Activated CD4-positive, alpha-beta T cell treated with anti-CD3 and anti-CD28 coated beads, Interleukin-2, amount 10 ng/mL, durations not matched to agents 24 days and 14 days (primary cell): ENCODE measurements at regions not wholly inside any gene's neighbourhood (a gene's known extent, or its start where the extent isn't known, plus 50 kb on each side); places are given as distances from the start of the nearest gene placed in this dataset.

Experiments used
- DNase-seq: peaks from one replicate; pipeline ENCODE4 v3.0.0; 2022
- H3K27ac Mint-ChIP-seq: one replicate; pipeline ENCODE4 v1.8.0; 2022; ENCODE audit warnings: mild to moderate bottlenecking, mixed read lengths
- H3K27me3 Mint-ChIP-seq: one replicate; pipeline ENCODE4 v1.8.0; 2022; ENCODE audit warnings: mixed read lengths
- H3K36me3 Mint-ChIP-seq: one replicate; pipeline ENCODE4 v1.8.0; 2022; ENCODE audit warnings: low read depth, mild to moderate bottlenecking, mixed read lengths
- H3K4me1 Mint-ChIP-seq: one replicate; pipeline ENCODE4 v1.8.0; 2021; ENCODE audit warnings: mixed read lengths
- H3K4me3 Mint-ChIP-seq: one replicate; pipeline ENCODE4 v1.8.0; 2022; ENCODE audit warnings: mild to moderate bottlenecking, moderate library complexity, mixed read lengths
- H3K9me3 Mint-ChIP-seq: one replicate; pipeline ENCODE4 v1.8.0; 2021; ENCODE audit warnings: mixed read lengths
- intact Hi-C: fragments of 100-400 bp; cut with micrococcal nuclease; formaldehyde crosslinking; loops from one replicate; pipeline ENCODE4 v1.15.1; 2023

- Mint-ChIP-seq H3K27ac (no peak overlapping the region), H3K27me3 (peaks cover 7% of the 10 kb centered on the region), H3K4me1 (peaks cover 6% of the 10 kb centered on the region), H3K9me3 (peaks cover 5% of the 10 kb centered on the region), H3K36me3 (no peaks in the 10 kb centered on the region), H3K4me3 (no peak overlapping the region)
- intact Hi-C loops, result loop anchor here (10.0 kb wide), 1 partner anchor 236 kb away; no protein-coding TSS in a partner anchor
- DNase-seq, result no peak
Measured at GRCh38 chr3:9301091-9301490, 51.6 kb upstream of the SRGAP3 start.

- intact Hi-C loops, result loop anchor here (1.0 to 10.0 kb wide), 3 partner anchors 237 to 330 kb away; no protein-coding TSS in a partner anchor
- H3K4me1 Mint-ChIP-seq, result peaks cover 6% of the 10 kb centered on the region
- H3K9me3 Mint-ChIP-seq, result peaks cover 5% of the 10 kb centered on the region
- no peak overlapping the region for H3K27ac Mint-ChIP-seq
- H3K27me3 Mint-ChIP-seq, result peaks cover 8% of the 10 kb centered on the region
- no peak for DNase-seq
- no peak overlapping the region for H3K4me3 Mint-ChIP-seq
- H3K36me3 Mint-ChIP-seq, result no peaks in the 10 kb centered on the region
Measured at GRCh38 chr3:9301798-9302197, 52.4 kb upstream of the SRGAP3 start.

- no peak overlapping the region for H3K27ac Mint-ChIP-seq
- peaks cover 5% of the 10 kb centered on the region for H3K9me3 Mint-ChIP-seq
- H3K36me3 Mint-ChIP-seq, result no peaks in the 10 kb centered on the region
- peaks cover 6% of the 10 kb centered on the region for H3K4me1 Mint-ChIP-seq
- intact Hi-C loops, result loop anchor here (1.0 to 10.0 kb wide), 3 partner anchors 238 to 331 kb away; no protein-coding TSS in a partner anchor
- H3K27me3 Mint-ChIP-seq, result peaks cover 5% of the 10 kb centered on the region
- peak; percentile 93 for DNase-seq
- peak overlapping the region; percentile 36 for H3K4me3 Mint-ChIP-seq
Measured at GRCh38 chr3:9302425-9303181, 53.2 kb upstream of the SRGAP3 start.

- H3K27ac Mint-ChIP-seq, result no peak overlapping the region
- no peaks in the 10 kb centered on the region for H3K4me1 Mint-ChIP-seq
- H3K36me3 Mint-ChIP-seq, result no peaks in the 10 kb centered on the region
- peaks cover 6% of the 10 kb centered on the region for H3K27me3 Mint-ChIP-seq
- intact Hi-C loops, result loop anchor here (10.0 kb wide), 1 partner anchor 244 kb away; no protein-coding TSS in a partner anchor
- no peak for DNase-seq
- no peaks in the 10 kb centered on the region for H3K9me3 Mint-ChIP-seq
- no peak overlapping the region for H3K4me3 Mint-ChIP-seq
Measured at GRCh38 chr3:9308298-9308990, 54.4 kb upstream of the THUMPD3 start.

- Mint-ChIP-seq H3K36me3 (no peaks in the 10 kb centered on the region), H3K4me3 (no peak overlapping the region), H3K9me3 (no peaks in the 10 kb centered on the region), H3K27ac (no peak overlapping the region), H3K4me1 (no peaks in the 10 kb centered on the region), H3K27me3 (peaks cover 10% of the 10 kb centered on the region)
- intact Hi-C loops, result no loop called here
- no peak for DNase-seq
Measured at GRCh38 chr3:9310043-9310442, 52.8 kb upstream of the THUMPD3 start.

- H3K9me3 Mint-ChIP-seq, result no peaks in the 10 kb centered on the region
- intact Hi-C loops, result no loop called here
- no peak overlapping the region for H3K4me3 Mint-ChIP-seq
- DNase-seq, result no peak
- H3K36me3 Mint-ChIP-seq, result no peaks in the 10 kb centered on the region
- peaks cover 8% of the 10 kb centered on the region for H3K27me3 Mint-ChIP-seq
- no peak overlapping the region for H3K27ac Mint-ChIP-seq
- no peaks in the 10 kb centered on the region for H3K4me1 Mint-ChIP-seq
Measured at GRCh38 chr3:9311228-9311627, 51.6 kb upstream of the THUMPD3 start.
